Glomerular visceral epithelial cell (primary cell): ENCODE measurements at regions not wholly inside any gene's neighbourhood (a gene's known extent, or its start where the extent isn't known, plus 50 kb on each side); places are given as distances from the start of the nearest gene placed in this dataset.

ENCODE experiments used
- DNase-seq: peaks from one replicate; pipeline ENCODE4 v3.0.0-alpha.2; 2016; ENCODE audit errors: extremely low spot score

- no peak for DNase-seq
These were observed 361.0 kb upstream of the ANO3 start for GRCh38 chr11:25970726-25971508.

GRCh38 chr11:25980091-25980490 lies 351.8 kb upstream of the ANO3 start:
- no peak for DNase-seq

GRCh38 chr11:25981998-25982397 lies 349.9 kb upstream of the ANO3 start:
- DNase-seq: peak; percentile 52

- DNase-seq: no peak
These were observed 348.6 kb upstream of the ANO3 start for GRCh38 chr11:25983280-25983679.

GRCh38 chr11:25988178-25988577 lies 343.8 kb upstream of the ANO3 start:
- DNase-seq: no peak

- no peak for DNase-seq
These were observed 341.5 kb upstream of the ANO3 start for GRCh38 chr11:25990406-25990805.

- DNase-seq: no peak
These were observed 340.5 kb upstream of the ANO3 start for GRCh38 chr11:25991476-25991875.

- no peak for DNase-seq
These were observed 339.6 kb upstream of the ANO3 start for GRCh38 chr11:25992294-25992693.

GRCh38 chr11:25993016-25993415 lies 338.9 kb upstream of the ANO3 start:
- no peak for DNase-seq

- no peak for DNase-seq
These were observed 320.5 kb upstream of the ANO3 start for GRCh38 chr11:26011474-26011873.

GRCh38 chr11:26014456-26015115 lies 317.3 kb upstream of the ANO3 start:
- DNase-seq: no peak

- no peak for DNase-seq
These were observed 314.5 kb upstream of the ANO3 start for GRCh38 chr11:26017322-26017860.

- no peak for DNase-seq
These were observed 314.0 kb upstream of the ANO3 start for GRCh38 chr11:26017903-26018302.

GRCh38 chr11:26018336-26018735 lies 313.6 kb upstream of the ANO3 start:
- DNase-seq: no peak

GRCh38 chr11:26019386-26019785 lies 312.5 kb upstream of the ANO3 start:
- no peak for DNase-seq

- DNase-seq: no peak
These were observed 310.9 kb upstream of the ANO3 start for GRCh38 chr11:26021017-26021416.

- DNase-seq: no peak
These were observed 308.9 kb upstream of the ANO3 start for GRCh38 chr11:26023057-26023456.

GRCh38 chr11:26025676-26026075 lies 306.3 kb upstream of the ANO3 start:
- DNase-seq: no peak

- no peak for DNase-seq
These were observed 305.9 kb upstream of the ANO3 start for GRCh38 chr11:26026078-26026477.

- DNase-seq: no peak
These were observed 304.0 kb upstream of the ANO3 start for GRCh38 chr11:26027887-26028286.

- peak; percentile 5 for DNase-seq
These were observed 303.5 kb upstream of the ANO3 start for GRCh38 chr11:26028393-26028911.

- no peak for DNase-seq
These were observed 301.5 kb upstream of the ANO3 start for GRCh38 chr11:26030399-26030798.

GRCh38 chr11:26032241-26032640 lies 299.7 kb upstream of the ANO3 start:
- DNase-seq: no peak
